Aorta (tissue), 5 donors: ENCODE measurements at regions not wholly inside any gene's neighbourhood (a gene's known extent, or its start where the extent isn't known, plus 50 kb on each side); places are given as distances from the start of the nearest gene placed in this dataset.
A peak's percentile ranks its signal among the peaks of the same experiment; 100 is the strongest.
"Not testable (repeated sequence)": the region's sequence is repeated elsewhere in the genome, so short reads cannot be mapped to it uniquely, and the experiment has no call there.

Source experiments
- ATAC-seq: fragments of 200-7000 bp; cut with Tn5 transposase; one replicate; pipeline ENCODE4 v1.9.1; 2022; ENCODE audit warnings: moderate library complexity; ENCODE audit not compliant: low FRiP score
- DNase-seq, 2 donors: peaks; one replicate each; pipeline ENCODE4 v3.0.0-alpha.2; 2020
- H3K27ac ChIP-seq, 2 donors: one replicate each; pipeline ENCODE4 v1.5.1; 2013; ENCODE audit warnings: low read length in 2 of 2, mild to moderate bottlenecking in 2 of 2, moderate library complexity in 2 of 2, control low read depth in 1 of 2, inconsistent platforms in 1 of 2, low read depth in 1 of 2
- H3K27me3 ChIP-seq, 2 donors: one replicate each; pipeline ENCODE4 v1.6.1; 2013; ENCODE audit warnings: control low read depth in 1 of 2, low read length in 1 of 2, mild to moderate bottlenecking in 1 of 2, moderate library complexity in 1 of 2; ENCODE audit not compliant: insufficient read depth in 2 of 2, control insufficient read depth in 1 of 2
- H3K36me3 ChIP-seq, 2 donors: one replicate each; pipeline ENCODE4 v1.6.1; 2013; ENCODE audit warnings: control low read depth in 1 of 2, low read length in 1 of 2, mild to moderate bottlenecking in 1 of 2; ENCODE audit not compliant: insufficient read depth in 2 of 2, control insufficient read depth in 1 of 2
- H3K4me1 ChIP-seq, 2 donors: one replicate each; pipeline ENCODE4 v1.6.1; 2013; ENCODE audit warnings: low read length in 2 of 2, control low read depth in 1 of 2, mild to moderate bottlenecking in 1 of 2, moderate library complexity in 1 of 2; ENCODE audit not compliant: insufficient read depth in 2 of 2, control insufficient read depth in 1 of 2
- H3K4me3 ChIP-seq, 2 donors: one replicate each; pipeline ENCODE4 v1.5.1; 2013; ENCODE audit warnings: low read length in 2 of 2, control low read depth in 1 of 2, mild to moderate bottlenecking in 1 of 2
- H3K9me3 ChIP-seq: one replicate; pipeline ENCODE4 v1.6.1; 2013; ENCODE audit warnings: mild to moderate bottlenecking, low read length; ENCODE audit not compliant: control insufficient read depth
- WGBS, 2 donors: extraction: QIAGEN DNeasy Blood & Tissue Kit; methylation state at CpG; one replicate each; pipeline ENCODE4 v1.1.7; 2013; 5-methylcytosine and 5-hydroxymethylcytosine counted together
- intact Hi-C, 2 donors: fragments of 100-400 bp; cut with DNase I; formaldehyde crosslinking; loops; one replicate each; pipeline versions ENCODE4 v1.14.2 to v1.15.0; 2022
- donor health status: healthy with polysubstance abuse.
- donor health status: Bipolar disorder and iron deficiency.
- donor health status: DM: no; HTN: no; CAD: no.
- donor health status: DM: no; HTN: no; CAD: no.
- donor health status: DM: yes; HTN: yes; CAD: no.

DNA sequence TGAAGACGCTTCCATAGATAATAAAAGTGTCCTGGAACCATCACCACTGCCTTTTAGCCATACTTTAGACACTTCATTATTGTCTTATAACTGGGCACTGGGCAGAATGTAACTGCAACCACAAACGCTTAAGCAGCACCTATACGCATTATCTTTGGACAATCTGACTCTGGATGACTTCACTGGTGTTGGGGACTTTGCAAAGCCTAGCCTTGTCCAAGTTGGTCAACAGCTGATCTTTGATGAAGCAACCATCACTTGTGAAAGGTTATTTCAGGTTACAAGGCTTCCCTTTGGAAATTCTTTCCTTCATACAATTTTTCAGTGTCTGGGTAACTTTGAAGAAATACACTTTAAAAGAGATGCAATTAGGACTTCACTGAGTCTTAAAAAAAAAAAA lies 77.8 kb upstream of the ZNF462 start:
- DNase-seq (no peak), ATAC-seq (no peak)
- intact Hi-C loops: no loop called here
- WGBS, 2 donors: 88 to 92% methylated on average over 3 of the region's 3 CpGs
- no peak overlapping the region for H3K4me3 ChIP-seq
- no peaks in the 10 kb centered on the region for H3K9me3 ChIP-seq
- H3K4me1 ChIP-seq: no peaks in the 10 kb centered on the region
- no peak overlapping the region for H3K27ac ChIP-seq
- no peaks in the 10 kb centered on the region for H3K27me3 ChIP-seq
- H3K36me3 ChIP-seq: no peaks in the 10 kb centered on the region

- intact Hi-C loops: not testable (repeated sequence)
These were observed 74.9 kb upstream of the ZNF462 start for GRCh38 chr9:106788021-106788420.

DNA sequence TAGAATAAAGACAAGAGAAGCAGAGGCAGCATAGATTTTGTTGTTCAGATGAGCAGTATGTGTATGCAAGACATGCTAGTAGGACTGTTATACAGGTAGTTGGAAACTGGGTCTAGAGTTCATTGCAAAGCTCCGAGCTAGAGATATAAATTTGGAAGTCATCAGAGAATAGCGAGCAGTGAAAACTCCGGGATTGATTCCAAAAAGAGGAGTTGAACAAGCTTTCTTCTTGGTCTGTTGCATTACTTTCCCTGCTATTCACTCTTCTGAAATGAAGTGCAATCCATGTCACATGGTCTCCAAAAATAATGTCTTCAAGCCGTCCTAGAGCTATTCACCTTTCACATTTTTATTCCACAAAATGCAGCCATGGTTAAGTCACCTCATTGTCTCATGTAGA lies 67.9 kb upstream of the ZNF462 start:
- intact Hi-C loops: no loop called here
- Histone ChIP-seq H3K4me1 (no peaks in the 10 kb centered on the region), H3K36me3 (no peaks in the 10 kb centered on the region), H3K9me3 (no peaks in the 10 kb centered on the region), H3K4me3 (no peak overlapping the region), H3K27ac (no peak overlapping the region), H3K27me3 (no peaks in the 10 kb centered on the region)
- WGBS, 2 donors: 67 to 77% methylated on average over 4 of the region's 4 CpGs
- DNase-seq (no peak), ATAC-seq (no peak)

More at GRCh38 chr9:106788021-106788420, 74.9 kb upstream of the ZNF462 start:
- H3K36me3 ChIP-seq, H3K4me1 ChIP-seq, DNase-seq, H3K4me3 ChIP-seq, ATAC-seq, H3K27me3 ChIP-seq, H3K9me3 ChIP-seq, H3K27ac ChIP-seq: not testable (repeated sequence)
- 34 to 56% methylated on average over 2 of the region's 2 CpGs for WGBS, 2 donors

DNA sequence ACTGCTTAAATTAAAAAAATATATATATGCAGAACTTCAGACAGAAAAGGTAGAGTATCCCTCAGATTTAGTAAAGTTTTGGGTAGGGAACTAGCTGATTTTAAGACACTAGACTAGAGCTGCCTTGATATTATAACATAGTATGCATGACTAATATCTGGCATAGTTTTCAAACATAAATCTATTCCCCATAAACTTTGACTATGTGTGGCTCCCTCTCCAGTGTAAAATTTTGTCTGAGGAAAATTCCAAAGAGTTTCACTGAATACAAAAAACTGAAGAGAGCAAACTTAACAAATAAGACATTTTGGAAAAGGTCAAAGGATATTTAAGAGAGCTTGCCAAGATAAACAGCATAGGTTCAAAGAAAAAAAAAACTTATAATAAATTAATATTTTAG lies 66.2 kb upstream of the ZNF462 start:
- Histone ChIP-seq H3K4me1 (no peaks in the 10 kb centered on the region), H3K27me3 (no peaks in the 10 kb centered on the region), H3K4me3 (no peak overlapping the region), H3K36me3 (no peaks in the 10 kb centered on the region), H3K9me3 (no peaks in the 10 kb centered on the region), H3K27ac (no peak overlapping the region)
- intact Hi-C loops: no loop called here
- ATAC-seq: no peak
- no peak for DNase-seq

DNA sequence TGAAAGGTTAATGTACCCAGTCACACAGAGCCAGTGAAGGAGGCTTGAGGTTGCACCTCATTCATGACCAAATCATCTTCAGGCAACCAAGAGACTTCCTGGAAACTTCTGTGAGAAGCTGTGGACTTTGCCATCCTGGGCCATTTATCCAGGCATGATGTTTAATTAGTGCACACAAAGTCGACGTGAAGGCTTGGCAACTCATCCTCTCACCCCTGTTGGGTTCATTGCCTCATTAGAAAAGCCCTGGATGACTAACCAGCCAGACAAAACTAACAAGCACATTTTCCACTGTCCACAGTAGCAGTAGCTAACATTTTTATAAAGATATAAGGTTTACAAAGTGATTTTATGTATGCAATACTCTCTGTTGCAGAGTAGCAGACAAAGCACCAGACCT lies 65.7 kb upstream of the ZNF462 start:
- no peaks in the 10 kb centered on the region for H3K36me3 ChIP-seq
- H3K4me1 ChIP-seq: no peaks in the 10 kb centered on the region
- 89 to 93% methylated on average over 2 of the region's 2 CpGs for WGBS, 2 donors
- ATAC-seq (no peak), DNase-seq (no peak)
- H3K4me3 ChIP-seq: no peak overlapping the region
- no peaks in the 10 kb centered on the region for H3K9me3 ChIP-seq
- no peaks in the 10 kb centered on the region for H3K27me3 ChIP-seq
- no peak overlapping the region for H3K27ac ChIP-seq
- intact Hi-C loops: no loop called here

DNA sequence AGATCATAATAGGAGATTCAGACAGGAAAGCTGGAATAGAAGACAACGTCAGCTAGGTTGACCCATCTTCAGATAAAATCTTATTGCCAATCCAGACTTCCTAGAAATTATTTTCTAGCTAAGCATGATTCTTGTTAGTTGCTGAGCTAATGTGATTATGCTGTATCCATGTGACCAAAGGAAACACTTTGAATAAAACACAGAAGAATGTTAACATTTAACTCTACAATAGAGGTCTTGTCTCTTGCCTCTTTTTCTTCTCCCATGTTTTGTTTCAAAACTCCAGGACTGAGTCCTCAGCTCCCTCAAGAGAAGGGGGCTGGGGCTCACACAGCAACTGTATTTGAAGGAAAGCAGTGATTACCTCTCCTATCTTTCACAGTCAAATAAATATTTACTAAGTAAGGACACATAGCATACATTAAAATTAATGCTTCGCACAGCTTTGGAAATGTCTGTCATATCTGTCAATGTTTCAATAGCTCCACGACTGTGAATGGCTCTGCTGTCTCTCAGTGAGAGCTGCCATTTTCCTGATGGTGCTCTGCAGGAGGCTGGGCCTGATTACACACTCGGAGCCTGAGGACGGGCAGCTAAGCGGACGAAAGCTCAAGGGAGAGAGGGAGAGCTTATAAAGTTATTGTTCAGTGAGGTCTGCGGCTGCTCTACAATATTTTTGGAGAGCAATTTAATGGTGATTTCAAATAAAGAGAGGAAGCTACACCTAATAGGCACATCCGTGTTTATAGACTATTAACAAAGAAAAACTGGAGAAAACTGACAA lies 64.8 kb upstream of the ZNF462 start:
- no peak for DNase-seq
- WGBS, 2 donors: 64 to 81% methylated on average over 9 of the region's 9 CpGs
- H3K4me3 ChIP-seq: no peak overlapping the region
- no peaks in the 10 kb centered on the region for H3K4me1 ChIP-seq
- no peak overlapping the region for H3K27ac ChIP-seq
- intact Hi-C loops: no loop called here
- no peaks in the 10 kb centered on the region for H3K36me3 ChIP-seq
- no peaks in the 10 kb centered on the region for H3K27me3 ChIP-seq
- ATAC-seq: no peak
- H3K9me3 ChIP-seq: no peaks in the 10 kb centered on the region

DNA sequence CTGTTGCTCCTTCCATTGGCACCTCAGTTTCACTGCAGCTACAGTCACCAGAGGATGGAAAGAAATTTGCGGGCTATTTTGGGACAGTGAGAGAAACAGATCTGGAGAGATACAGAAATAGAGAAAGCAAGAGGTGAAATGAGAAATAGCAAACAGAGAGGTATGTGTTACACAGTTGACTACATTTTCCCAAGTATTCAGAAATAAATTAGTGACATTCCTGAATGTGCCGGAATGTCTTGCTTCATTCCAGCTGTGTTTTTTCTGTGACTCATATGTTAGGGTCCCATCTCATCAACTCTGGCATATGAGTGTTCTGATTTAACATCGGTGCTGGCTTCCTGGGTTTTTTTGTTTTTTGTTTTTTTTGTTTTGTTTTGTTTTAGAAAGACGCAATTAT lies 63.8 kb upstream of the ZNF462 start:
- whole genome bisulfite sequencing, 2 donors: 5 to 9% methylated on average over 4 of the region's 4 CpGs
- intact Hi-C loops: no loop called here
- no peak for ATAC-seq

DNA sequence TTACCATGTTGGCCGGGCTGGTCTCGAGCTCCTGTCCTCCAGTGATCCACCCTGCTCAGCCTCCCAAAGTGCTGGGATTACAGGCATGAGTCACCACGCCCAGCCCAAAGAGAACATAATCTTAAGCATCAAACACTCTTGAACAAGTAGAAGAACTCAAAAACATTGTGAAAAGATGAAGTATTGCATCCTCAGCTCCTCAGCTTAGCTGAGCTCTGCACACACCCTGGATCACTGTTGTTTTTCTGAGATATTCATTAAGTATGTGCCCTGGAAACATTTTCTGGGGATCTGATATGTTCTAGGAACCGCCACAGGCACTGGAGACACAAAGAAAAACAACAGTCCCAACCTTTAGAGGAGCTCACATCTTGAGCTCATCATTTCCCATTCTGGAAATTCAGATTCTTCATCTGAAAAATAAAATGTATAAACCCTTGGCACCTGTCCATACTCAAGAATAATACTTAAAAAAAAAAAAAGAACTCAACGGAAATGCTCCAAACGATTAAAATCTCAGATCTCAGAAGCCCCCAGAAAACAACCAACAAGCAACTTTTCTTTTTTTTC lies 62.2 kb upstream of the ZNF462 start:
- no peak overlapping the region for H3K4me3 ChIP-seq
- 75 to 80% methylated on average over 6 of the region's 6 CpGs for WGBS, 2 donors
- no peaks in the 10 kb centered on the region for H3K36me3 ChIP-seq
- no peaks in the 10 kb centered on the region for H3K4me1 ChIP-seq
- DNase-seq (no peak), ATAC-seq (no peak)
- intact Hi-C loops: no loop called here
- H3K27me3 ChIP-seq: no peaks in the 10 kb centered on the region
- no peak overlapping the region for H3K27ac ChIP-seq
- no peaks in the 10 kb centered on the region for H3K9me3 ChIP-seq

More for the DNA sequence above, 63.8 kb upstream of the ZNF462 start:
- Histone ChIP-seq H3K9me3 (no peaks in the 10 kb centered on the region), H3K27ac (no peak overlapping the region), H3K27me3 (no peaks in the 10 kb centered on the region), H3K4me3 (peak overlapping the region in 1 of 2 donors; percentile 18), H3K36me3 (no peaks in the 10 kb centered on the region), H3K4me1 (no peaks in the 10 kb centered on the region)
- DNase-seq: no peak

- ATAC-seq: no peak
- Histone ChIP-seq H3K27me3 (no peaks in the 10 kb centered on the region), H3K4me1 (no peaks in the 10 kb centered on the region), H3K9me3 (no peaks in the 10 kb centered on the region), H3K27ac (no peak overlapping the region), H3K36me3 (no peaks in the 10 kb centered on the region), H3K4me3 (no peak overlapping the region)
- WGBS, 2 donors: 68 to 83% methylated on average over 2 of the region's 2 CpGs
- intact Hi-C loops: no loop called here
- no peak for DNase-seq
These were observed 61.1 kb upstream of the ZNF462 start for GRCh38 chr9:106801816-106802215.
